ENCODE measurements at regions not wholly inside any gene's neighbourhood (a gene's known extent, or its start where the extent isn't known, plus 50 kb on each side); places are given as distances from the start of the nearest gene placed in this dataset.

- Mint-ChIP-seq H3K4me3 (no peak overlapping the region), H3K27ac (no peak overlapping the region), H3K27me3 (peaks cover 20 to 56% (median 27%) of the 10 kb centered on the region in 3 donors), H3K36me3 (no peaks in the 10 kb centered on the region), H3K4me1 (no peaks in the 10 kb centered on the region), H3K9me3 (peaks cover 0 to 4% (median 0%) of the 10 kb centered on the region in 7 donors)
- DNase-seq (no peak), ATAC-seq (ENCODE audit: low read depth in 2 of 2) (no peak)
Observed at GRCh38 chr12:131577766-131578165, 133.1 kb upstream of the SFSWAP start.

DNA sequence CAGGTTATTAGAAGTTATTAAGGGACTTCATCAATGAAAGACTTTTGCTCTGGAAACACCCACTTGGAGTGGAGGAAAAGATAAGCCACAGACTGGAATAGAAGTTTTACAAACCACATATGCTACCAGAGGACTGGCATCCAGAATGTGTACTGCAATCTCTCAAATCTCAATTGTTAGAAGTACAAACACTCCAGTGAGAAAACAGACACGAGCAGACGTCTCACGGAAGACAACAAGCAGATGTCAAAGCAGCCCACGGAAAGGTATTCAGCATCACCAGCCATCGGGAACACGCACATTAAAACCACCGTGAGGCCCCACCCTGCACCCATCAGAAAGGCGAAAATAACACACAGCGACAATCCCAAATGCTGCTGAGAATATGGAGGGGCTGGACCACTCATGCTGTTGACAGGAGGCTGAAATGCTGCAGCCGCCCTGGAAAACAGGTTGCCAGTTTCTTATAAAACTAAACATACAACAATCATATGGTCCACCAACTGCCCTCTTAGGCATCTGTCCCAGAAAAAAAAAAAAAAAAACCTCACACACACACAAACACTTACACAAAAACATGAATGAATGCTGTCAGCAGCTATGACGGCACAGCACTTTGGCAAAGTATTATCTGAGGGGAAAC is 131.9 kb upstream of the SFSWAP start:
- ATAC-seq (ENCODE audit: low read depth in 2 of 2) (no peak), DNase-seq (no peak)
- H3K27ac Mint-ChIP-seq = no peak overlapping the region
- no peak overlapping the region for H3K4me3 Mint-ChIP-seq
- peaks cover 0 to 3% (median 0%) of the 10 kb centered on the region in 7 donors for H3K9me3 Mint-ChIP-seq
- H3K4me1 Mint-ChIP-seq = no peaks in the 10 kb centered on the region
- H3K36me3 Mint-ChIP-seq = no peaks in the 10 kb centered on the region
- H3K27me3 Mint-ChIP-seq = peaks cover 25 to 61% (median 27%) of the 10 kb centered on the region in 3 donors

DNA sequence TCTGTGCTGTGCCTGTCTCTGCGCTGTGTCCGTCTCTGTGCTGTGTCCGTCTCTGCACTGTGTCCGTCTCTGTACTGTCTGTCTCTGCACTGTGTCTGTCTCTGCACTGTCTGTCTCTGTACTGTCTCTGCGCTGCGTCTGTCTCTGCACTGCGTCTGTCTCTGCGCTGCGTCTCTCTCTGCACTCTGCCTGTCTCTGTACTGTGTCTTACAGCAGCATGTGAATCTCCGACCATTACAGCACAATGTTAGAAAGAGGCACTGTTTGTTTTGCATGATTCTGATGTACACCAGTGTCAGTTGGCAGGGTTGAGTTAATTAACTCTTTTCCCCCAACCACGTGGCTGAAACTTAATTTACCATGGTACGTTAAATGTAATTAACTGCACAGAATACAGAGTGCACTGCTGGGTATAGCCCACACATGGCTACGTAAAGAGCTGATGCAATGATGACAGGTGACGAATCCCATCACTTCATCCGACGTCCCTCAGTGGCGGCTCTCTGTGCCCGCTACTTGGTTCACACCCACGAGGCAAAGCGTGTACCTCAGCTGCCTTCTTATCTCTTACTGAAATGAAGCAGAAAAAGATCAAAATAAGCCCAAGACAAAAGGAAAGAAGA is 127.7 kb upstream of the SFSWAP start:
- ATAC-seq (ENCODE audit: low read depth in 2 of 2) (no peak), DNase-seq (no peak)
- H3K9me3 Mint-ChIP-seq = peaks cover 0 to 6% (median 2%) of the 10 kb centered on the region in 7 donors
- H3K27ac Mint-ChIP-seq = peak overlapping the region in 1 of 6 donors; percentile 70
- H3K36me3 Mint-ChIP-seq = no peaks in the 10 kb centered on the region
- H3K4me3 Mint-ChIP-seq = no peak overlapping the region
- peaks cover 30 to 68% (median 31%) of the 10 kb centered on the region in 3 donors for H3K27me3 Mint-ChIP-seq
- H3K4me1 Mint-ChIP-seq = peaks cover 0 to 3% (median 0%) of the 10 kb centered on the region in 3 donors

GRCh38 chr12:131586269-131586668 is 124.6 kb upstream of the SFSWAP start:
- no peaks in the 10 kb centered on the region for H3K36me3 Mint-ChIP-seq
- DNase-seq (no peak), ATAC-seq (ENCODE audit: low read depth in 2 of 2) (no peak)
- H3K27me3 Mint-ChIP-seq = peaks cover 15 to 39% (median 25%) of the 10 kb centered on the region in 3 donors
- H3K4me1 Mint-ChIP-seq = peaks cover 0 to 6% (median 0%) of the 10 kb centered on the region in 3 donors
- H3K4me3 Mint-ChIP-seq = no peak overlapping the region
- peaks cover 0 to 6% (median 2%) of the 10 kb centered on the region in 7 donors for H3K9me3 Mint-ChIP-seq
- no peak overlapping the region for H3K27ac Mint-ChIP-seq

- Mint-ChIP-seq H3K27me3 (peaks cover 15 to 34% (median 25%) of the 10 kb centered on the region in 3 donors), H3K4me3 (no peak overlapping the region), H3K27ac (no peak overlapping the region), H3K9me3 (peaks cover 0 to 6% (median 2%) of the 10 kb centered on the region in 7 donors), H3K36me3 (no peaks in the 10 kb centered on the region), H3K4me1 (peaks cover 0 to 6% (median 0%) of the 10 kb centered on the region in 3 donors)
- no peak for DNase-seq
- ATAC-seq (ENCODE audit: low read depth in 2 of 2) = no peak
Observed at GRCh38 chr12:131586761-131587160, 124.1 kb upstream of the SFSWAP start.

GRCh38 chr12:131587565-131587964 is 123.3 kb upstream of the SFSWAP start:
- Mint-ChIP-seq H3K27ac (no peak overlapping the region), H3K4me1 (peaks cover 0 to 10% (median under 1%) of the 10 kb centered on the region in 3 donors), H3K27me3 (peaks cover 15 to 27% (median 25%) of the 10 kb centered on the region in 3 donors), H3K4me3 (no peak overlapping the region), H3K9me3 (peaks cover 0 to 6% (median 2%) of the 10 kb centered on the region in 7 donors), H3K36me3 (no peaks in the 10 kb centered on the region)
- no peak for ATAC-seq (ENCODE audit: low read depth in 2 of 2)
- no peak for DNase-seq

GRCh38 chr12:131589221-131589897 is 121.5 kb upstream of the SFSWAP start:
- Mint-ChIP-seq H3K9me3 (peaks cover 0 to 6% (median 2%) of the 10 kb centered on the region in 7 donors), H3K27me3 (peaks cover 5 to 13% (median 12%) of the 10 kb centered on the region in 3 donors), H3K4me3 (no peak overlapping the region), H3K27ac (no peak overlapping the region), H3K4me1 (peaks cover 8 to 22% (median 8%) of the 10 kb centered on the region in 3 donors), H3K36me3 (no peaks in the 10 kb centered on the region)
- ATAC-seq (ENCODE audit: low read depth in 2 of 2) (no peak), DNase-seq (no peak)

DNA sequence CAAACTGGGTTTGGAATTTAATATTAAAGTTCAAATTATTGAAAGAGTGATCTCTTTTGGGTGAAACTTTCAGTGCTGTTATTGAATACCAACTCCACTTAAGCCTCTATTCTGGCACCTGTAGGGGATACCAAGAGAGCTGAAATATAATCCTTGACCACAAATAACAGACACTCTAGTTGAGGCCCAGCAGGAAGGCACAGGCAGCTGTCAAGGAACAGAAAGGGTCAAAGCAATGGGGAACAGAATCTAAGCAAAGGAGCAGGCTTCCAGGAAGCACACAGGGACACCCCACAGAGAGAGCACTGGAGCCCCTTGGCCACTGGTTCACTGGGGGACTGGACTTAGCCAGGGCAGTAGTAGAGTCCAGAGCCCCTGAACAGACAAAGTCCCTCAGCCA is 120.9 kb upstream of the SFSWAP start:
- H3K27me3 Mint-ChIP-seq = peaks cover 4 to 8% (median 6%) of the 10 kb centered on the region in 3 donors
- ATAC-seq (ENCODE audit: low read depth in 2 of 2) = no peak
- H3K4me1 Mint-ChIP-seq = peaks cover 8 to 22% (median 8%) of the 10 kb centered on the region in 3 donors
- H3K4me3 Mint-ChIP-seq = no peak overlapping the region
- DNase-seq = no peak
- H3K27ac Mint-ChIP-seq = no peak overlapping the region
- no peaks in the 10 kb centered on the region for H3K36me3 Mint-ChIP-seq
- peaks cover 0 to 6% (median 0%) of the 10 kb centered on the region in 7 donors for H3K9me3 Mint-ChIP-seq

DNA sequence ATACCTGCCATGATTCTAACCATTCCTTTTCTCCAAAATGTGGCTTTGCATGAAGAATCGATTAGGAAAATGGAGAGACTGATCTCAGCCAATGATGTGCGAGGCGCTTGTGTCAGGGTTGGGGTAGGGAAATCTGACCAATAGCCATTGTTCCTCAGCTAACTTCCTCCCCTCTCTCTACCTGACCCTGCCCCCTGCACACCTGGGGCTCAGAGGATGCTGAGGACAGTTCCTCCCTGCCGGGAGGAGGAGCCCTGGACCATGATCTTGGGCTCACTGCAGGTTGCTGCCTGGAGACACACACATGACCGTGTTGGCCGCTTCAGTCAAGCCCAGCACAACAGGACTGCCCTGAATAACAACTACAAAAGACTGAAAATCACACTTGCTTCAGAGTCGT is 119.8 kb upstream of the SFSWAP start:
- peaks cover 0 to 6% (median 0%) of the 10 kb centered on the region in 7 donors for H3K9me3 Mint-ChIP-seq
- H3K27ac Mint-ChIP-seq = no peak overlapping the region
- no peaks in the 10 kb centered on the region for H3K36me3 Mint-ChIP-seq
- no peak overlapping the region for H3K4me3 Mint-ChIP-seq
- no peak for DNase-seq
- peaks cover 8 to 19% (median 8%) of the 10 kb centered on the region in 3 donors for H3K4me1 Mint-ChIP-seq
- peaks cover 0 to 4% (median 0%) of the 10 kb centered on the region in 3 donors for H3K27me3 Mint-ChIP-seq
- ATAC-seq (ENCODE audit: low read depth in 2 of 2) = no peak

DNA sequence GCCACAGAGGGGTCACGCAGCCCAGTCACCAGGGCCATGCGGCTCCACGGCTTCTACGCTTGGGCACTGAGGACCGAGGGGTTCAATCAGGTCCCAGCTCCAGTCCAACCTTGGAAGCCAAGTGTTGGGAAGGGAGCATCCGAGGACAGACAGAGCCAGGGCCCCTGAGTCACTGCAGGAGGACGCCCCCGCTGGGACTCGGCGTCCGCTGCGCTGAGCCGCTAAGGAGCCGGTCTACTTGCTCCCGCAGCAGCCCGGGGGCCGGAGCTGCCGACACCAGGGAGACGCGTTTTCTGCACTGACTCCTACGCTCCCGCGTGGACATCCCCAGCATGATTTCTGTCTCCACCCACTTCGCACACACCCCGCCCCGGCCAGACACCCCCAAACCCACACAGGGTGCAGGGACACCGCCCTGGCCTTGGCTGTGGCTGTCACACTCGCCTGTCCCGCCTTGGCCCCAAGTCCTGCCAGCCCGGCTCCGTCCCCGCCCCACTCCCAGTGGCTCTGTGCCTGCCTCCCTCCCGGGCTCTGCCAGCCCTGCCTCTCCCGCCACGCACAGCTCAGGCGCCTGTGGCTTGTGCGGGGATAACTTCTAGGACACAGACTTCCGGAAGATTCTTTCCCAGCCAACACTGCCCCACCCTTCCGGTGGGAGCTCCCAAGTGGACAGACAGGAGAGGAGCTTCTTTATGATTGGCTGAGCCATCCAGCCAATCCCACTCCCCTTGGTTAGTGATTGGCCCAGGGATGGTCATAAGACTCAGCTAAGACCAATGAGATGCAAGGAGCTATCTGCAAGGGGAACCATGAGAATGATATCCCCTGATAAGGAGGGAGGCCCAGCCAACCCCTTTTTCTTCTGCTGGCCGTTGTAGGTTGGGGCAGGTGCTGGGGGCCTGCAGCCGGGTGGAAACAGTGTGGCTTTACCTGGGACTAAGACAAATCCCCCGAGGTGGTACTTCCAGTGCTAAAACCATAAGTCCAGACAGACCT is 118.9 kb upstream of the SFSWAP start:
- H3K9me3 Mint-ChIP-seq = peaks cover 0 to 4% (median 0%) of the 10 kb centered on the region in 7 donors
- peaks cover 0 to 4% (median 0%) of the 10 kb centered on the region in 3 donors for H3K27me3 Mint-ChIP-seq
- ATAC-seq (ENCODE audit: low read depth in 2 of 2) = no peak
- no peaks in the 10 kb centered on the region for H3K36me3 Mint-ChIP-seq
- peaks cover 8 to 19% (median 8%) of the 10 kb centered on the region in 3 donors for H3K4me1 Mint-ChIP-seq
- DNase-seq = no peak
- H3K27ac Mint-ChIP-seq = no peak overlapping the region
- no peak overlapping the region for H3K4me3 Mint-ChIP-seq

DNA sequence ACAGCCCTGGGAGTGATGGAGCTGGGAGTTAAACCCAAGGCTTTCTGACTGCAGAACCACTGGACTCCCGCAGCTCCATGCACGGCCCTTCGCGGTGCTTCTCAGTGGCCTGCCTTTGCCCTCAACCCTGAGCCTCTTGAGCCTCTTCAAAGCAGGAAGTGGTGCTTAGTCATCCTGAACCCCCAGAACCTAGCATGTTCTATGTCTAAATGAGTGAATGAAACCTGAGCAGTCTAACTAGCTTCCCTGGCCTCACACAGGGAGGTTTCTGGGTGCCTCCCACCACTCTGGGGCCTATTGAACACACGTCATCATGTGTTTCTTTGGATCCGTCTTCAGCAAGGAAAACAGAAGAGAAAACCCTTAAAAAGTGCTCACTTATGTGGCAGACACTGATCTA is 117.9 kb upstream of the SFSWAP start:
- DNase-seq = no peak
- H3K27ac Mint-ChIP-seq = peak overlapping the region in 2 of 6 donors; percentile 5 to 92
- no peaks in the 10 kb centered on the region for H3K9me3 Mint-ChIP-seq
- ATAC-seq (ENCODE audit: low read depth in 2 of 2) = peak; percentile 34 to 49
- H3K27me3 Mint-ChIP-seq = peaks cover 0 to 4% (median 0%) of the 10 kb centered on the region in 3 donors
- H3K4me3 Mint-ChIP-seq = no peak overlapping the region
- no peaks in the 10 kb centered on the region for H3K36me3 Mint-ChIP-seq
- H3K4me1 Mint-ChIP-seq = peaks cover 8 to 19% (median 8%) of the 10 kb centered on the region in 3 donors

- Mint-ChIP-seq H3K9me3 (no peaks in the 10 kb centered on the region), H3K4me3 (no peak overlapping the region), H3K27ac (peak overlapping the region in 1 of 6 donors; percentile 10), H3K36me3 (no peaks in the 10 kb centered on the region), H3K4me1 (peaks cover 8 to 19% (median 8%) of the 10 kb centered on the region in 3 donors), H3K27me3 (peaks cover 0 to 4% (median 0%) of the 10 kb centered on the region in 3 donors)
- DNase-seq (no peak), ATAC-seq (ENCODE audit: low read depth in 2 of 2) (no peak)
Observed at GRCh38 chr12:131593406-131593805, 117.5 kb upstream of the SFSWAP start.

All from naive B cell (primary cell).